GM12878 (cell line): ENCODE measurements at regions not wholly inside any gene's neighbourhood (a gene's known extent, or its start where the extent isn't known, plus 50 kb on each side); places are given as distances from the start of the nearest gene placed in this dataset.
"Not testable (repeated sequence)": the region's sequence is repeated elsewhere in the genome, so short reads cannot be mapped to it uniquely, and the experiment has no call there.

ENCODE experiments used
- ATAC-seq: fragments of 200-7000 bp; cut with Tn5 transposase; 3 replicates; pipeline ENCODE4 v1.9.1; 2020; ENCODE audit warnings: mild to moderate bottlenecking, moderate library complexity
- BruUV-seq: library from RNA; stranded (reverse); fragments of 400-500 nt; replicated peaks from 2 replicates; lab custom pipeline; 2021; lab: Mats Ljungman, UMichigan
- CTCF ChIA-PET: fragments of 300-600 bp; sonication (Branson Sonifier 250); formaldehyde crosslinking; extraction: SDS; loops from one replicate; lab custom pipeline; 2021; ENCODE audit warnings: inconsistent platforms; lab: Yijun Ruan, JAX
- POLR2A ChIA-PET: fragments of 350-600 bp; formaldehyde crosslinking; extraction: SDS; loops from one replicate; lab custom pipeline; 2021; ENCODE audit warnings: inconsistent platforms; lab: Charles Lee
- RAD21 ChIA-PET: fragments of 300-600 bp; sonication (Branson Sonifier 250); formaldehyde crosslinking; loops from one replicate; lab custom pipeline; 2023; ENCODE audit warnings: antibody characterized with exemption; ENCODE audit not compliant: unreplicated experiment; lab: Charles Lee
- SMC1A ChIA-PET: fragments of 300-600 bp; sonication (Branson Sonifier 250); formaldehyde crosslinking; loops from one replicate; lab custom pipeline; 2023; ENCODE audit not compliant: unreplicated experiment, uncharacterized antibody; lab: Charles Lee
- DNase-seq: peaks from one replicate; pipeline ENCODE4 v3.0.0-alpha.2; 2011; ENCODE audit warnings: low read depth, low spot score
- FAIRE-seq: peaks from 3 replicates; lab custom pipeline; 2011; peaks lifted over from hg19 to GRCh38; lab: Jason Lieb, UNC
- H2AFZ ChIP-seq: 2 replicates; pipeline ENCODE4 v1.6.0; 2011; ENCODE audit warnings: low read depth, low read length, control low read depth; ENCODE audit not compliant: control insufficient read depth
- H3K27ac ChIP-seq: 2 replicates; pipeline ENCODE4 v1.5.1; 2011; ENCODE audit warnings: control low read depth; ENCODE audit not compliant: control insufficient read depth, insufficient read depth
- H3K27me3 ChIP-seq, 2 experiments: replicated peaks in 1 of 2; 2 replicates each; pipeline versions ENCODE4 v1.6.0 to v1.6.1; 2011; ENCODE audit warnings: low read length in 1 of 2; ENCODE audit not compliant: control insufficient read depth in 2 of 2, insufficient read depth in 2 of 2
- H3K36me3 ChIP-seq, 2 experiments: 2 replicates each; pipeline ENCODE4 v1.5.1; 2011; ENCODE audit warnings: low read length in 1 of 2; ENCODE audit not compliant: control insufficient read depth in 2 of 2, insufficient read depth in 2 of 2
- H3K4me1 ChIP-seq: 2 replicates; pipeline ENCODE4 v1.6.1; 2011; ENCODE audit warnings: mild to moderate bottlenecking, low read length, moderate library complexity, mixed read lengths; ENCODE audit not compliant: control insufficient read depth, insufficient read depth
- H3K4me2 ChIP-seq: 2 replicates; pipeline ENCODE4 v1.6.0; 2011; ENCODE audit warnings: control low read depth; ENCODE audit not compliant: control insufficient read depth, insufficient read depth
- H3K4me3 ChIP-seq: fragments of 200-600 bp; sonication (generic); 2 replicates; pipeline ENCODE4 v1.5.1; 2016
- H3K79me2 ChIP-seq: 2 replicates; pipeline ENCODE4 v1.6.0; 2011; ENCODE audit warnings: low read length; ENCODE audit not compliant: control insufficient read depth, insufficient read depth
- H3K9ac ChIP-seq: 2 replicates; pipeline ENCODE4 v1.8.0; 2011; ENCODE audit warnings: low read length, control low read depth, mixed read lengths; ENCODE audit not compliant: control insufficient read depth, insufficient read depth
- H3K9me3 ChIP-seq: replicated peaks from 3 replicates; pipeline ENCODE4 v1.5.1; 2011; ENCODE audit warnings: mild to moderate bottlenecking, low read length; ENCODE audit not compliant: control insufficient read depth, insufficient read depth
- H4K20me1 ChIP-seq: 2 replicates; pipeline ENCODE4 v1.6.0; 2011; ENCODE audit not compliant: control insufficient read depth, insufficient read depth
- WGBS: methylation state at CpG from one replicate; pipeline ENCODE4 v1.1.6; 2016; ENCODE audit warnings: low lambda C conversion rate; ENCODE audit not compliant: insufficient replicate concordance, insufficient coverage; ENCODE audit errors: missing lambda C conversion rate; 5-methylcytosine and 5-hydroxymethylcytosine counted together
- in situ Hi-C: fragments of 300-500 bp; cut with MboI; formaldehyde crosslinking; loops from 9 replicates; pipeline ENCODE4 v1.14.3; 2018; ENCODE audit warnings: mixed read lengths
- intact Hi-C: fragments of 100-400 bp; cut with micrococcal nuclease; formaldehyde crosslinking; loops from one replicate; pipeline ENCODE4 v1.14.2; 2022; ENCODE audit not compliant: unreplicated experiment

GRCh38 chrX:63167002-63167401 is 184.1 kb downstream of the SPIN4 start:
- CTCF ChIA-PET, FAIRE-seq, H3K9ac ChIP-seq, BruUV-seq, H3K36me3 ChIP-seq, H3K9me3 ChIP-seq, H3K79me2 ChIP-seq, intact Hi-C loops, H3K4me2 ChIP-seq, H3K27ac ChIP-seq, H3K4me1 ChIP-seq, SMC1A ChIA-PET, H3K4me3 ChIP-seq, H4K20me1 ChIP-seq, RAD21 ChIA-PET, H3K27me3 ChIP-seq, ATAC-seq, POLR2A ChIA-PET, H2AFZ ChIP-seq, DNase-seq, in situ Hi-C loops: not testable (repeated sequence)
- no CpG with 5 or more reads among the region's 1 CpG for WGBS

DNA sequence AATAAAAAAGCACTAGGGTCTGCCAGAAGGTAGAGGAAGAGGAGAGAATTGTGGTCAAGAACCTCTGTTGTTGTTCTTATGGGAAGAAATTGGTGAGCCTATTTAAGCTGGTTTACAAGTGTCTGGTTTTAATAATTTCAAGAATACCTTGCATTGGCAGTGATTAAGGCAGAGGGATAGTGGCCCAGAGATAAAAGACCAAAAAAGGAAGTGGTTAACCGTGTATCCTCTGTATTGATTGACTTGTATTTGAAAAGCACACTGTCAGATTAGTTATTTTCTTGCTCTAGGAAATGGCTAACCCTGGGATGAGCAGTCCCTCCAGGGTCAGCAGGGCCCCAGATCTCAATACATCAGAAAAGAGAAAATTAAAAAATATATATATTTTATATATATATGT is 190.1 kb downstream of the SPIN4 start:
- in situ Hi-C loops, H3K27ac ChIP-seq, H3K27me3 ChIP-seq, POLR2A ChIA-PET, BruUV-seq, H3K4me1 ChIP-seq, CTCF ChIA-PET, H3K4me3 ChIP-seq, SMC1A ChIA-PET, H3K36me3 ChIP-seq, intact Hi-C loops, H4K20me1 ChIP-seq, DNase-seq, H3K9ac ChIP-seq, H2AFZ ChIP-seq, FAIRE-seq, RAD21 ChIA-PET, H3K79me2 ChIP-seq, H3K9me3 ChIP-seq, H3K4me2 ChIP-seq: not testable (repeated sequence)
- no CpG with 5 or more reads among the region's 1 CpG for WGBS
- ATAC-seq: peak; percentile 63

- in situ Hi-C loops, H3K79me2 ChIP-seq, H3K4me2 ChIP-seq, FAIRE-seq, H3K27me3 ChIP-seq, H3K4me1 ChIP-seq, ATAC-seq, H3K36me3 ChIP-seq, H3K27ac ChIP-seq, DNase-seq, POLR2A ChIA-PET, H3K9ac ChIP-seq, RAD21 ChIA-PET, intact Hi-C loops, H3K4me3 ChIP-seq, CTCF ChIA-PET, SMC1A ChIA-PET, H2AFZ ChIP-seq, H4K20me1 ChIP-seq, H3K9me3 ChIP-seq, BruUV-seq: not testable (repeated sequence)
- WGBS: no CpG with 5 or more reads among the region's 1 CpG
Observed at GRCh38 chrX:63160340-63160739, 190.8 kb downstream of the SPIN4 start.

DNA sequence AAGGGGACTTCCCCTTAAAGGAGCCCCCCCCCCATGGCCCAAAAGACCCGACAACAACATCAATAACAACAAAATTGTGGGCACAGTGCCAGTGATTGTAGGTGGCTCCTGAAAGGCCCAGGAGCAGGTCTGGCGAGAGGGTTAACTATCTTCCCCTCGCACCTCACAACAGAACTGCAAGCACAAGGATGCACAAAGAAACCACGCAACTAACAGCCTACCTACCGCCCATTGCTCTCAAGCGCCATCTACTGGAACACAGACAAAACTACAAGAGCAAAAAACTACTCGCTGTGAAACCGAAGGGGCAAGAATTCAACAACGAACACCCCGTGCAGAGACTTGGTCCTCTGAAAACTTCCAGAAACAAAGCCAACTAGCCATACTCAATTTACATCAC is 205.6 kb downstream of the SPIN4 start:
- H3K4me2 ChIP-seq, H4K20me1 ChIP-seq, RAD21 ChIA-PET, POLR2A ChIA-PET, BruUV-seq, intact Hi-C loops, H3K4me1 ChIP-seq, H3K9me3 ChIP-seq, DNase-seq, H3K79me2 ChIP-seq, in situ Hi-C loops, H3K9ac ChIP-seq, H3K27me3 ChIP-seq, CTCF ChIA-PET, H2AFZ ChIP-seq, FAIRE-seq, SMC1A ChIA-PET, H3K4me3 ChIP-seq, H3K27ac ChIP-seq, H3K36me3 ChIP-seq: not testable (repeated sequence)
- no CpG with 5 or more reads among the region's 10 CpGs for WGBS
- peak; percentile 48; the same call in 2 of the 3 replicates for ATAC-seq
